ENCODE measurements at regions not wholly inside any gene's neighbourhood (a gene's known extent, or its start where the extent isn't known, plus 50 kb on each side); places are given as distances from the start of the nearest gene placed in this dataset.

GRCh38 chr3:66922058-66922457 is 76.0 kb upstream of the KBTBD8 start:
- TF ChIP-seq, protein P1, sequence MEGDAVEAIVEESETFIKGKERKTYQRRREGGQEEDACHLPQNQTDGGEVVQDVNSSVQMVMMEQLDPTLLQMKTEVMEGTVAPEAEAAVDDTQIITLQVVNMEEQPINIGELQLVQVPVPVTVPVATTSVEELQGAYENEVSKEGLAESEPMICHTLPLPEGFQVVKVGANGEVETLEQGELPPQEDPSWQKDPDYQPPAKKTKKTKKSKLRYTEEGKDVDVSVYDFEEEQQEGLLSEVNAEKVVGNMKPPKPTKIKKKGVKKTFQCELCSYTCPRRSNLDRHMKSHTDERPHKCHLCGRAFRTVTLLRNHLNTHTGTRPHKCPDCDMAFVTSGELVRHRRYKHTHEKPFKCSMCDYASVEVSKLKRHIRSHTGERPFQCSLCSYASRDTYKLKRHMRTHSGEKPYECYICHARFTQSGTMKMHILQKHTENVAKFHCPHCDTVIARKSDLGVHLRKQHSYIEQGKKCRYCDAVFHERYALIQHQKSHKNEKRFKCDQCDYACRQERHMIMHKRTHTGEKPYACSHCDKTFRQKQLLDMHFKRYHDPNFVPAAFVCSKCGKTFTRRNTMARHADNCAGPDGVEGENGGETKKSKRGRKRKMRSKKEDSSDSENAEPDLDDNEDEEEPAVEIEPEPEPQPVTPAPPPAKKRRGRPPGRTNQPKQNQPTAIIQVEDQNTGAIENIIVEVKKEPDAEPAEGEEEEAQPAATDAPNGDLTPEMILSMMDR (conservative IDR thresholded peaks at IDR 0.05; ENCODE audit: low read depth, low read length), result no peak
- no peak for TF ChIP-seq EZH2 (IDR thresholded peaks at IDR 0.05; ENCODE audit: borderline replicate concordance, low read depth, low read length, poor library complexity, severe bottlenecking)
